Liver (tissue), 8 donors: ENCODE measurements at regions not wholly inside any gene's neighbourhood (a gene's known extent, or its start where the extent isn't known, plus 50 kb on each side); places are given as distances from the start of the nearest gene placed in this dataset.

Experiments
- DNase-seq: peaks from one replicate; pipeline ENCODE4 v3.0.0-alpha.2; 2017; ENCODE audit warnings: low spot score
- H3K27ac ChIP-seq, 2 donors: one replicate each; pipeline ENCODE4 v1.7.0; 2013; ENCODE audit warnings: inconsistent platforms in 2 of 2, low read length in 2 of 2, control low read depth in 1 of 2, low read depth in 1 of 2, mild to moderate bottlenecking in 1 of 2
- H3K27me3 ChIP-seq, 4 donors: one replicate each; pipeline versions ENCODE4 v1.6.1 to v1.7.0; 2013; ENCODE audit warnings: low read length in 3 of 4, inconsistent platforms in 1 of 4, mild to moderate bottlenecking in 1 of 4, moderate library complexity in 1 of 4; ENCODE audit not compliant: control insufficient read depth in 4 of 4, insufficient read depth in 4 of 4
- H3K36me3 ChIP-seq, 4 donors: one replicate each; pipeline versions ENCODE4 v1.6.1 to v1.7.0; 2013; ENCODE audit warnings: low read length in 3 of 4, mild to moderate bottlenecking in 3 of 4, low read depth in 1 of 4, moderate library complexity in 1 of 4; ENCODE audit not compliant: control insufficient read depth in 4 of 4, insufficient read depth in 3 of 4
- H3K4me1 ChIP-seq, 4 donors: one replicate each; pipeline versions ENCODE4 v1.6.1 to v1.7.0; 2013; ENCODE audit warnings: low read length in 3 of 4, mild to moderate bottlenecking in 3 of 4, moderate library complexity in 1 of 4; ENCODE audit not compliant: control insufficient read depth in 4 of 4, insufficient read depth in 4 of 4
- H3K4me3 ChIP-seq, 3 donors: one replicate each; pipeline versions ENCODE4 v1.6.1 to v1.7.0; 2013; ENCODE audit warnings: low read length in 3 of 3, control low read depth in 1 of 3, low read depth in 1 of 3, mild to moderate bottlenecking in 1 of 3
- H3K9ac ChIP-seq, 2 donors: one replicate each; pipeline ENCODE4 v1.7.0; 2013; ENCODE audit warnings: low read length in 2 of 2, mild to moderate bottlenecking in 2 of 2, moderate library complexity in 2 of 2, control low read depth in 1 of 2, low read depth in 1 of 2
- H3K9me3 ChIP-seq, 4 donors: one replicate each; pipeline versions ENCODE4 v1.6.1 to v1.7.0; 2013; ENCODE audit warnings: low read length in 3 of 4; ENCODE audit not compliant: control insufficient read depth in 4 of 4
- ATF3 ChIP-seq: IDR thresholded peaks from 2 replicates; pipeline ENCODE4 v1.6.1; 2016; ENCODE audit warnings: antibody characterized with exemption
- CTCF ChIP-seq: fragments of 150-350 bp; IDR thresholded peaks from 2 replicates; pipeline ENCODE4 v1.5.1; 2017; ENCODE audit warnings: improper control_type of control experiment, low read depth, low read length; ENCODE audit not compliant: missing input control
- EGR1 ChIP-seq, 2 donors: IDR thresholded peaks; 2 replicates each; pipeline ENCODE4 v1.6.1; 2016 to 2018; ENCODE audit warnings: antibody characterized with exemption in 2 of 2, low read depth in 2 of 2
- FOXA1 ChIP-seq: IDR thresholded peaks from 2 replicates; pipeline ENCODE4 v1.6.1; 2016; ENCODE audit warnings: antibody characterized with exemption
- FOXA2 ChIP-seq: IDR thresholded peaks from 2 replicates; pipeline ENCODE4 v1.6.1; 2016; ENCODE audit warnings: antibody characterized with exemption
- GABPA ChIP-seq, 2 donors: IDR thresholded peaks in 1 of 2; conservative IDR thresholded peaks in 1 of 2; 2 replicates each; pipeline ENCODE4 v1.6.1; 2016; ENCODE audit warnings: antibody characterized with exemption in 2 of 2, mild to moderate bottlenecking in 1 of 2, moderate library complexity in 1 of 2
- HNF4A ChIP-seq, 2 donors: conservative IDR thresholded peaks; 2 replicates each; pipeline ENCODE4 v1.6.1; 2016; ENCODE audit warnings: antibody characterized with exemption in 2 of 2, mild to moderate bottlenecking in 2 of 2
- HNF4G ChIP-seq: IDR thresholded peaks from 2 replicates; pipeline ENCODE4 v1.6.1; 2016; ENCODE audit warnings: antibody characterized with exemption
- JUND ChIP-seq, 2 donors: IDR thresholded peaks; 2 replicates each; pipeline ENCODE4 v1.6.1; 2016; ENCODE audit warnings: antibody characterized with exemption in 2 of 2
- MAX ChIP-seq: IDR thresholded peaks from 2 replicates; pipeline ENCODE4 v1.6.1; 2016; ENCODE audit warnings: antibody characterized with exemption
- NR2F2 ChIP-seq: IDR thresholded peaks from 2 replicates; pipeline ENCODE4 v1.6.1; 2016; ENCODE audit warnings: antibody characterized with exemption
- RAD21 ChIP-seq, 2 donors: IDR thresholded peaks; 2 replicates each; pipeline ENCODE4 v1.6.1; 2016; ENCODE audit warnings: antibody characterized with exemption in 2 of 2, mild to moderate bottlenecking in 2 of 2
- REST ChIP-seq: IDR thresholded peaks from 2 replicates; pipeline ENCODE4 v1.6.1; 2016; ENCODE audit warnings: antibody characterized with exemption, mild to moderate bottlenecking
- RXRA ChIP-seq, 2 donors: IDR thresholded peaks; 2 replicates each; pipeline ENCODE4 v1.6.1; 2017 to 2018; ENCODE audit warnings: antibody characterized with exemption in 2 of 2, mild to moderate bottlenecking in 1 of 2
- SP1 ChIP-seq: IDR thresholded peaks from 2 replicates; pipeline ENCODE4 v1.6.1; 2018; ENCODE audit warnings: antibody characterized with exemption, mild to moderate bottlenecking
- TAF1 ChIP-seq: conservative IDR thresholded peaks from 2 replicates; pipeline ENCODE4 v1.6.1; 2016; ENCODE audit warnings: antibody characterized with exemption, mild to moderate bottlenecking
- YY1 ChIP-seq: IDR thresholded peaks from 2 replicates; pipeline ENCODE4 v1.6.1; 2016; ENCODE audit warnings: antibody characterized with exemption, mild to moderate bottlenecking
- ZBTB33 ChIP-seq: IDR thresholded peaks from 2 replicates; pipeline ENCODE4 v1.6.1; 2016; ENCODE audit warnings: antibody characterized with exemption
- WGBS: extraction: QIAGEN DNeasy Blood & Tissue Kit; methylation state at CpG from one replicate; pipeline ENCODE4 v1.1.7; 2013; 5-methylcytosine and 5-hydroxymethylcytosine counted together
- donor health status: healthy.
- donor health status: healthy.
- donor health status: healthy.
- donor health status: healthy.
- donor health status: healthy.

GRCh38 chr13:44049081-44049945, 169.6 kb downstream of the LACC1 start:
- Histone ChIP-seq H3K27me3 (no peaks in the 10 kb centered on the region), H3K4me3 (no peak overlapping the region), H3K4me1 (peaks cover 4 to 29% (median 17%) of the 10 kb centered on the region in 4 donors), H3K36me3 (no peaks in the 10 kb centered on the region), H3K9ac (no peak overlapping the region), H3K9me3 (no peaks in the 10 kb centered on the region), H3K27ac (no peak overlapping the region)
- no peak for DNase-seq
- TF ChIP-seq MAX (no peak), FOXA1 (no peak), GABPA (IDR thresholded peaks at IDR 0.05 in 1 of 2, conservative IDR thresholded peaks at IDR 0.05 in 1 of 2) (no peak), NR2F2 (no peak), SP1 (no peak), REST (no peak), TAF1 (no peak), JUND (IDR thresholded peaks at IDR 0.05) (no peak), EGR1 (IDR thresholded peaks at IDR 0.05; ENCODE audit: low read depth in 2 of 2) (no peak), ATF3 (no peak), FOXA2 (no peak), YY1 (no peak), HNF4G (no peak), CTCF (no peak), HNF4A (conservative IDR thresholded peaks at IDR 0.05) (no peak), RXRA (IDR thresholded peaks at IDR 0.05) (no peak)
- WGBS: 64% methylated on average over 3 of the region's 3 CpGs

GRCh38 chr13:44050450-44051063, 170.9 kb downstream of the LACC1 start:
- no peak overlapping the region for H3K27ac ChIP-seq
- 16% methylated on average over 3 of the region's 3 CpGs for WGBS

More at GRCh38 chr13:44050450-44051063, 170.9 kb downstream of the LACC1 start:
- no peaks in the 10 kb centered on the region for H3K36me3 ChIP-seq
- TF ChIP-seq CTCF (peak; percentile 83), HNF4A (conservative IDR thresholded peaks at IDR 0.05) (peak in 1 of 2 donors; percentile 27), ZBTB33 (no peak), RXRA (IDR thresholded peaks at IDR 0.05) (peak in 1 of 2 donors; percentile 52), RAD21 (IDR thresholded peaks at IDR 0.05) (peak; percentile 82 to 87), TAF1 (no peak), SP1 (no peak), GABPA (IDR thresholded peaks at IDR 0.05 in 1 of 2, conservative IDR thresholded peaks at IDR 0.05 in 1 of 2) (no peak), EGR1 (IDR thresholded peaks at IDR 0.05; ENCODE audit: low read depth in 2 of 2) (no peak), JUND (IDR thresholded peaks at IDR 0.05) (no peak)
- H3K27me3 ChIP-seq: no peaks in the 10 kb centered on the region
- DNase-seq: no peak
- H3K9me3 ChIP-seq: no peaks in the 10 kb centered on the region
- peaks cover 4 to 39% (median 18%) of the 10 kb centered on the region in 4 donors for H3K4me1 ChIP-seq
- peak overlapping the region in 1 of 2 donors; percentile 14 for H3K9ac ChIP-seq
- no peak overlapping the region for H3K4me3 ChIP-seq
